GM12891 (cell line): ENCODE measurements at regions not wholly inside any gene's neighbourhood (a gene's known extent, or its start where the extent isn't known, plus 50 kb on each side); places are given as distances from the start of the nearest gene placed in this dataset.

Experiments used
- PAX5 ChIP-seq: IDR thresholded peaks from 2 replicates; pipeline ENCODE4 v1.6.1; 2011; ENCODE audit warnings: low read length, moderate library complexity, mild to moderate bottlenecking; ENCODE audit not compliant: insufficient read depth, severe bottlenecking
- POLR2A ChIP-seq: IDR thresholded peaks from 2 replicates; pipeline ENCODE4 v1.6.1; 2011; ENCODE audit warnings: low read depth, low read length, control low read depth

GRCh38 chr9:13020146-13021040 lies 245.6 kb downstream of the LURAP1L start:
- TF ChIP-seq POLR2A (no peak), PAX5 (no peak)
